NCI-H2081 treated with DMSO at 0.1 percent for 48 hours (cell line): ENCODE measurements at regions not wholly inside any gene's neighbourhood (a gene's known extent, or its start where the extent isn't known, plus 50 kb on each side); places are given as distances from the start of the nearest gene placed in this dataset.

Source experiments
- DNase-seq: peaks from one replicate; lab custom pipeline; 2025; lab: John Stamatoyannopoulos, UW

DNA sequence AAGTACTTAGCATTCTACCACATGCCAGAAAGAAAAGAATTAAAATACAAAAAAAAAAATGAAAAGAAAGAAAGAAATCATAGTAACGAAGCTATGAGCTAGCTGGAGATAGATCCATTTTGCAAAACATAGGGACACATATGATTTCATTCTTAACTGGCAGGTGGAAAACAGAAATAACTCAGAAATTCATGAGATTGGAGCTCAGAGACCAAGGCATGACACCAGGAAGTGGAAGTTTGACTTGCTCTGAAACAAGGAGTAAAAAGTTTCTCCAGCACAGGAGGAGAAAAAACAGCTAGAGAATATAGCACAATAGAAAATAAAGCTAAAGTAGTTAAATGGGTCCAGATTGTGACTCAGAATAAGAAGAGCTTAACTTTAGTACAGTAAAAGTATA, 278.1 kb downstream of the ZEB2 start:
- no peak for DNase-seq

DNA sequence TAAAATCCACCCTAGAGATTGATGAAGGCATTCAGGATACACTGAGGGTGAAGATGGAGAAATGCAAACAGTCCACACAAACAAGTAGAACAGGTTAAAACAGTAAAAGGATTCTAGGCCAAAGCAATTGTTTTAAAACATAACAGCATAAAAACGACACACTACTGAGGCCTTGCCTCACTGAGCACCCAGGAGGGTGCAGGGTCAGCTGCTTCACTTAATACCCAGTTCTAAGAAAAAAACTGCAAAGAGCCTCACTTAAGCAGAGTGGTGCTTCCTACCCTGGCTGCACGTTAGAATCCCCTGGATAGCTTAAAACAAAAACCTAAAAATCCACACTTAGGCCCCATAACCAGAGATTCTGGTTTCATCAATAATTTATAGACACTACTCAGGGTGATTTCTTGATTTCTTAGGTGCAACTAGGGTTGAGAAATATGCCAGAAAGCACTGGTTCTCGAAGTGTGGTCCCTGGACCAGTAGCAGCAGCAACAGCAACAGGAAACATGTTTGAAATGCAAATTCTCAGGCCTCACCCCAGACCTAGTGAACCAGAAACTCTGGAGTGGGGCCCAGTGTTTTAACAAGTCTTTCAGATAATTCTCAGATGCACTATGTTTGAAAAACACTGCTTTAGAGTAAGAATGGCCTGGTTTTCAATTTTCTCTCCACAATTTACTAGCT, 279.1 kb downstream of the ZEB2 start:
- DNase-seq, result no peak

DNA sequence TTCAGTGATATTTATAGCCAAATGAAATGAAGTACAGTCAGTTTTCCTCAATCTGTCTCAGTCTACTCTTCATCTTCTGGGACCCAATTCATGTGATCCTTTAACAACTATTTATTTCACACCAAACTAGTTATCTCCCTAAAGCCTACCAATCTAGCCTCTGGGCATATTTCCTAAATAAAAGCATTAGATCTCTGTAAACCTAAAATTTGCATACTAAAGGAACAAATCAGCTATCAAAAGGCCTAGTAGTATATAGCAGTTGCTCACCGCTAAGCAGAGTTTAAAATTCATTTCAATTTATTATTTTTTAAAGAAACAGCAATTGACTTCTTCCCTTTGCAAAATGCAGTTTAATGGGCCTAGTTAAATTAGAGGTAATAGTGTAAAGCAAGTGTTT, 280.2 kb downstream of the ZEB2 start:
- no peak for DNase-seq

DNA sequence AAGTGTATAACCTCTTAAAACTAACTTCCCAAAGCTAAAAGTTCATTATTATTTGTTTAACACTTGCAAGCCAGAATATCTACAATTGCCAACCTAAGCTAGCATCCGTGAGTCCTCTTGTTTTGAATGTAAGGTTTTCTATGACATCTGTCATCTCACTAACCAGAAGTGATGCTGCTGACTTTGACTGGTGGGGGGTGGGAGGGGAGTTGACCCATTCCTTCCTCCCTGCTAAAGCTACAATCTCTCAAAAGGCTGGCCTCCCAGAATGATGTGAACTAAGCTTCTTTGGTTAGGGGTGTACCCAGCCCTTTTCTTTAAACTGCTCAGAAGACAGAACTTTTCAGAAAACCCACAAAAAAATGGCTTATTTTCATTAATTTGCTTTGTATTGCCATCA, 280.6 kb downstream of the ZEB2 start:
- no peak for DNase-seq

DNA sequence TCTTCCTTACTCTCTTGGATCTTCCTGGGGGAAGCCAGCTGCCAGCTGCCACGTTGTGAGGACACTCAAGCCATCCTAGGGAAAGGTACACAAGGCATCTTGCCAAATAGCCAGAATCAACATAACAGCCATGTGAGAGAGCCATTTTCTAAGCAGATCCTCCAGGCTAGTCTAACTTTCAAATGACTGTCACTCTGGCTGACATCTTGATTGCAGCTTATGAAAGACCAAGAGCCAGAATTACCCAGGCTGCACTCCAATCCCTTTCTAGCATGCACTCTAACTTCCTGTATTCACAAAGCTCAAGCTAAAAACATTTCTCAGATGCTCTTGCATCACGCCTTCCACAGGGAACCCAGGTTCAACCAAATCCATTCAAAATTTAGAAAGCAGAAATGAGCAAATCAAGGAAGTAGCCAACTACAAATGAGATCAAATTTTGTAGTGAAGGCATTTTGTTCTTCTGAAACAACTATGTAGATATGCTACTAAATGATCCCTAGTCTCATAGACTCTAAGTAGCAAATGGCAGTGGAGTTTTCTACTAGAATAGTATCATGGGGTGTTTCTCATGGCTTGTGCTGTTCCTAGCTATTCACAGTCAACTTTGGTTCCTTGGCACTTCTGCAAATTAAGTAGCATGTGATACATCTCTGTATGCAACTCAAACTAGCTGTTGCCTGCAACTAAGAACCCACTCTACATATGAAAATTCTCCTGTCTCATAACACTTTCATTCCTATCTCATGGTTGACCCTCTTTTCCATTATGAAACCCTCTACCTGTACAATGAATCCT, 281.9 kb downstream of the ZEB2 start:
- DNase-seq, result peak; percentile 73

DNA sequence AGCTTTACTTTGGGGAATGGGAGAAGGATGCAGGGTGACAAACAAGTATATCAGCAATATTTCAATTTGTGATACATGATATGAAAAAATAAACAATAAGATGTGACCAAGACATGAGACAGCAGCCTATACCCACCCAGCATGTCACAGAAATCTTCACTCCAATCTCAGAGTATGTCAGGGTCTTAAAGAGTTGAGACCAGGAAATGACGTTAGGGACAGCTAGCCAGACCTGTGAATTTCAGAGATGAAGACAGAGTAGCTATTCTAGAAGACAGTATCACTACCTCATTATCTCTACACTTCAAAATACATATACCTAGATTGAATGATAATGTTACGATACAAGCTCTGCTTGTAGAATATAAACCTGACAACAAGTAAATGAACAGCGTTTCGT, 282.8 kb downstream of the ZEB2 start:
- DNase-seq, result no peak

DNA sequence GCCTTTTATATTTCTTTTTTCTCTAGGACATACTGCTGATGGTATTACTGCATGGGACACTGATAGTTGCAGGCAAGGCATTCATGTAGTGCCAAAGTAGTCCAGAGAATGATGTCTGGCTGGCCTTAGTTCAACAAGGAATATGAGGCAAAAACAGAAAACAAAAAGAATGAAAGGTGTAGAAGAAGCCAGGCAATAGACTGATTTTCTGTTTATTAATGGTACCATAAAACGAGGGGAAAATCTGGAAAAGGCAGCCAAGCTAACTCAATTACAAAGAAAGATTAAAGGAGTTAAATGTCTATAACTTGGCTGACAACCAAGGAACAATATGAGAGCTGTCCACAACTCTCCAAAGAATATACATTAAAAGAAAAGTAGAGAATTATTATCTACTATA, 284.9 kb downstream of the ZEB2 start:
- no peak for DNase-seq

DNA sequence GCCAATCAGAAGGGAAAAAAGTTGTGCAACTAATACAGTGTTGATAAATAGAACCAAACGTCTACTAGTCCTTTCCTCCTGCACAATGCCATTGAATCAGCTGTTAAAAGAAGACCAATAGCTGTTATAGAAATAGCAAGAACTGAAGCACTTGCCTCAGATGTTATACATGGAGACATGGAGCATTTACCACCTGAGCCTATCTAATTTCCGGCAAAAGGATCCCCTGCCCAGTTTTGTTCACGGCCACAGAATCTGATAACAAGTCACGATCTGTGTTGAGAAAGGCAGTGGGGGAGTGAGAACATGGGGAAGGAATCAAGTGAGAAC, 285.4 kb downstream of the ZEB2 start:
- no peak for DNase-seq

DNA sequence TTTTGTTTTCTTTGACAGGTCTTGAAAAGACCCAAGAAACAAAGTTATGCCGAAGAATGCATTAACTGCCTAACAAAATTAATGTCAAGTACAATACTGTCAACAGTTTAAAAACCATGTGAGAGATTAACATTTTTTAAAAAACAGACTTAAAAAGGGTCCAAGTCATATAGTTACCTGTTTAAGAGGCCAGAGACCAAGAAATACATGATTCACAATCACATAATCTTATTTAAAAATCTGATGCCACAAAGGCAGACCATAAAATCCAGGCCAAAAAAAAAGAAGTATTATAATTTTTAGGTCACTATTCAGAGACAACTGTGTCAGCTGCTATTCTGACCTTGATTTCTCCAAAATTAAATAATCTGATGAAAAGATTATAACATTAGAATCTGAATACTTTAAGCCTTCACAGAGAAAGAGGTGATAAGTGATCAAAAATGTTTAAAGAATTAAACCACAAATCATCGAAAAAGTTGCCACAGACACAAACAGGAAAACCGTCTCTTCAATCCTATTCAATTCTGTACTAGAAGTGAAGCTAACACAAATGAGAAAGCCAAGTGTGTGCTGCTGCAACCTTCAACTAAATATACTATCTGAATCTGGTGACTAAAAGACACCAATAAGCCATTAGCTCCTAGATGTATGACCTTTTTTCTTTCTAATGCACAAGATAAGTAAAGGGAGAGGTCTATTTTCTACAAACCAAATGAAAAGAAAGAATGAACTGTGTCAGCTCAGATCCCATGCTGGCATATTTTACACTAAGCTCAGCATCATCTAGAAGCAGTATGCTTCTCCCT, 286.0 kb downstream of the ZEB2 start:
- no peak for DNase-seq

DNA sequence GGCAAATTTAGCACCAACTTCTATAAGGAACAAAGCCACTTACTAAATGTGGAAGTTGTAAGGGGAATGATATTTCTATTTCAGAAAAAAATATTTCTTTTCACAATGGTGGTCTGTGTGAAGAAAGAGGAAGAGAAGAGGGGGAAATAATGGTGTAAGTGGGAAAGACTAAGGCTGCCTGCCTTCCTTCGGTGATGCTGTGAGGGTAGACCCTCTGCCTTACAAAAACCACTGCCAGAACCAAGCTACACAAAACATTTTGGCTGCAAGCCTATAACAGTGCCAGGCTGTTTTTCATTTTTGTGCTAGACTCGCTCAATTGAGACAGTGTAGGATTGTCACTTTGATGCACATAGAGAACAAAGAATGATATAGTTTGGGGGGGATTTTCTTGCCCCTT, 286.6 kb downstream of the ZEB2 start:
- DNase-seq, result no peak

DNA sequence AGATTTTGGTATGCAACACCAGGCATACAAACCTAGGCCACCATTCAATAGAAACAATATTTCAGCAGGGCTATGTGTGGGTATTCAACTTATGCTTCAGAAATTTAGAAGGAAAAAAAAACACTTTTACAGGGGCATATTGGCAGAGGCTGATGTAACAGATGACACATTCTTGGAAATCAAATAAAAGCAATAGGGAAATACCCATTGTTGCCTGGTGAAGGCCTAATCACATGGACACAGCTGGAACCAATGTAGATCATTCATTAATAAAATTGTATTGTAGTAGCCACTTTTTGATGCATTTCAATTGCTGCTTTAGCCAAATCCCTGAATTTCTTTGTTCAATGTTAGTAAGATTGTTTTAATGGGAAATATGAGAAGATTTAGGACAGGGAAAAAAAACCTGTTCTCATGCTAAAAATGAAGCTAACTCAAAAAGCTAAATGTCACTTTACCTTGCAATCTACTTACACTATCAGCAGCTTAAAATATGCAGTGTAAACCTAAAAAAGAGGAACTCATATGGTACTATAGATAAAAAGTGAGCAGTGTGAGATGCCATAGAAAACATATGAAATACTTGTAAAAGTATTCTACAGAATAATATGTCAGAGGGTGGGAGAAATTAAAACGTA, 289.4 kb downstream of the ZEB2 start:
- no peak for DNase-seq

DNA sequence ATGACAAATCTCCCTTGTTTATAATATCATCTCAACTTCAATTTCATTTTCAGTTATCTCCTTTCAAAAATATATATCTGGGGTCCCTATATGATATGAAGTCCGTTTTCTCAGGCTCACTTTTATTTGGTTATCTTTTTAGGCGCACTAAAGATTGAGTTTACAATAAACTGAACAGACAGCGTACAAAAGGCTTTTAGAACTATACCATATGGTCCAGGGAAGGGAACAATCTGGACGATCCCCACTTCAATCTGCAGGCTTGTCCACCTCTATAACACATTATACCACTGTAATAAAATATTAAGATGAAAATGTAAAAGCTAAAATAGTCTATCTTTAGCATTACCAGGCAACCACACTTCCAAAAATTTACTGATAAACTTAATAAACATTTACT, 289.9 kb downstream of the ZEB2 start:
- DNase-seq, result no peak

DNA sequence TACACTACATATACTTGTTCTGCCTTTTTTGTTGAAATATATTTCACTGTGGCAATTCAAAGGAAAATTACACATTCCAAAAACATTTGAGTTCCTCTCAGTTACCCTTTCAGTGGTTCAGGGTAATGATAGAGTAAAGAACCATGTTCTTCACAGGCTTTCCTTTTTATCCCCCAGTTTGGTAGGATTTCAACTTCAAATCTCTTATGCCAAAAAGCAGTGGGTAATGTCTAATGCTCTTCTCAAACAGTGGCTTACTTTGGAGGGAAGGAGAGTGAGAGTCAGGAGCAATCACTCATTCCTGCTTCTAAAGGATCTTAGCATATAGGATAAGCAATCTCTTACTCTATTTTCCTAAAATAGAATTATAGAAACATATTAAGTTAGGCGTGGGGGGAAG, 290.6 kb downstream of the ZEB2 start:
- DNase-seq, result no peak

DNA sequence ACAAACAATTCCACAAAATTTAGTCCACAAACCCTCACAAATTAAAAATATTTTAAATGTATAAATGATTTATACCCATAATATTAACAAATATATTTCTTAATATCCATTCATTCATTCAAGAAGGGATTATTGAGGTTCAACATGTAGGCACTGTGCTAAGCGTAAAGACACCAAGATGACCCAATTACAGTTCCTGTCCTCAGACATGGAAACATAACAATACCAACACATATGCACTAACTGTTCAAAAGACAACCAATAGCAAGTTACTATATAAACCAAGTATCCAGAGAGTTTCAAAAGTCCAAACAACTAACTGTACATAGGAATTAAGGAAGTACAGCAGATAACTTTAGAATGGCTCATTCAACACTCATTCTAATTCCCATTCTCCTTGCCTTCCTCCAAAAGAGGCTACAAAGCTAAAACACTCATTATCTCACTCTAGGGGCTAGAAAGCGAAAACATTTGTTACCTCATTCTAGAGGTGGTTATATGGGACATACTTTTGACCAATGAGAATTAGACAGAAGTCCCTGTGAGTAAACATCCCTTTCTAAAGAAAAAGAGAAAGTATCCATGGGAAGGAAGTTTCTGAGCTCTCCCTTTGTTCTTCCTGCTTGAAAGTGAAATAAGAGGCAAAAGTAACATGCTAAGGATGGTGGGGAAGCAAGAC, 292.4 kb downstream of the ZEB2 start:
- DNase-seq, result no peak

DNA sequence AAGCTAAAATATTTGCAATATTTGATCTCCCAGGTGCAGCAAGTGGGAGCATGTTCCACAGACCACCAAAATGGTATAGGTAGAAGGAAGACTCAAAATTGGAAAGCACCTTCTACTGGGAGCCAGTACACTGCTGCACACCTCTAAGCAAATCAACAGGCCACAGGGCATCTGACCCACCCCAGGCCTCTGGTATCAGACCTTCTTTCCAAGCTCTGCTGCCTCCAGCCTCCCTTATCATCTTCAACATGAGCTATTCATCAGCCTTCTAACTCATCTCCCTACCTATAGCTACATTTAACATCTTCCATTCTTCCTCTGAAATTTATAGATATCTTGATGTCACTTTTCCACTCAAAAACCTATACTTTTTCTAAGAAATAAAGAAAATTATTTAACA, 294.8 kb downstream of the ZEB2 start:
- no peak for DNase-seq

DNA sequence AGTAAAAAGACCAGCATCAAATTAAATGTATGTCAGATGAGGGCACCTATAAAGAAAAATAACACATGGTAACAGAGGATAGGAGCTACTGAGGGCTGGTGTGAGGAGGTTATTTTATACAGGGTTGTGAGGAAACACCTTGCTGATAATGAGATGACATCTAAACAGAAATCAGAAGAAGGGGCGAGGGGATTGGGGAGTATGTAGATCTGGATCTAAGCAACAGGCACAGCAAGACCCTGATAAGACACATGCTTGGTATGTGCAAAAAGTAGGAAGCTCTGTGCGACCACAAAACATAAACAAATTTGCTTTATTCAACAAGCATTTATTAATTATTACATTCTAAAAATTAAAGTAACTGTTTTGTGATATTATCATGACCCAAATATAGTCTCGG, 295.4 kb downstream of the ZEB2 start:
- DNase-seq, result no peak

DNA sequence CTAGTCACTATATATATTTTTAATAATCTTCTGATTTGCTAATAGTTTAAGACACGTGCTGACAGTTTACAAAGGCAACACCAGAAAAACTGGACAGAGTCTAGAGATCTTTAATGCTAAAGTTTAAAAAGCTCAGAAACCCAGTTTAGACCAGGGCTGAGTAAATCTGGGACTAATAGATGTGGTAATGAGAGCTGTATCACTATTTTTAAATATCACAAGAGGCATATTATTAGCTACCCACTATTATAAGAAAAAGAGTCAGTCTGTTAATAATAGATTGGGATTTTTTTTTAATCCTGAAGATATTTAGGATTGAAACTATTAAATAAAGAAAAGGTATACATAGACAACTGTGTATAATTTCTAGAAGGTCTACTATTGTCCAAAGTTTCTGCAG, 299.9 kb downstream of the ZEB2 start:
- no peak for DNase-seq

DNA sequence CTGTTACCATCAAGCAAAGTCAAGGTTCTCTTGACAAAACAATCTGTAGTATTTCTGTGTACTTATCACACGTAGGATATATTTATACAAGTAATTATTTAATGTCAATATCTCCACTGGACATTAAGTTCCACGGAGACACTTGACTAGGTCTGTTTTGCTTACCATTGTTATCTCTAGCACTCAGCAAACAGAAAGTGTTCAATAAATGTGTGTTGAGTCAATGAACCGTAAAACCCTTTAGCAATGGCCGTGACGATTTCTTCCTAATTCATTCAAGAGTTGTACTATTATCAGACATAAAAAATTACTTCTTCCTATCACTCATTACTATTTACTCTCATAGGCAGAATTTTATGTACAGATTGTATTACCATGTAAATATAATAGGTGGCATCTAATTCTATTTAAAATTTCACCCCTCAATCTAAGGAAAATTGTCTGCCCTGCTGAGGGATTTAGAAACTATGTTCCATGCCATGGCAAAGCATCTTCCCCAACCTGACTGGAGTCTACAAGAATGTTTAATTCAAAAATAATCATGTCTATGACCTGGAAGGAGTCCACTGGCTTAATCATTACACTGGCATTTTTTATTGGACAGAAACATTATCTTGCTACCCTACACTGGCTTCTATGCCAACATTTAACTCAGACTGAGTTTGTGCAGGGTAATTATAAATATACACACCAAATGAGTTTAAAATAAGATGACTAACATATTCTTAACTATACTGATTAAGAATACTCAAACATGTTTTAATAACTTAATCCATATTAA, 301.9 kb downstream of the ZEB2 start:
- DNase-seq, result peak; percentile 13

DNA sequence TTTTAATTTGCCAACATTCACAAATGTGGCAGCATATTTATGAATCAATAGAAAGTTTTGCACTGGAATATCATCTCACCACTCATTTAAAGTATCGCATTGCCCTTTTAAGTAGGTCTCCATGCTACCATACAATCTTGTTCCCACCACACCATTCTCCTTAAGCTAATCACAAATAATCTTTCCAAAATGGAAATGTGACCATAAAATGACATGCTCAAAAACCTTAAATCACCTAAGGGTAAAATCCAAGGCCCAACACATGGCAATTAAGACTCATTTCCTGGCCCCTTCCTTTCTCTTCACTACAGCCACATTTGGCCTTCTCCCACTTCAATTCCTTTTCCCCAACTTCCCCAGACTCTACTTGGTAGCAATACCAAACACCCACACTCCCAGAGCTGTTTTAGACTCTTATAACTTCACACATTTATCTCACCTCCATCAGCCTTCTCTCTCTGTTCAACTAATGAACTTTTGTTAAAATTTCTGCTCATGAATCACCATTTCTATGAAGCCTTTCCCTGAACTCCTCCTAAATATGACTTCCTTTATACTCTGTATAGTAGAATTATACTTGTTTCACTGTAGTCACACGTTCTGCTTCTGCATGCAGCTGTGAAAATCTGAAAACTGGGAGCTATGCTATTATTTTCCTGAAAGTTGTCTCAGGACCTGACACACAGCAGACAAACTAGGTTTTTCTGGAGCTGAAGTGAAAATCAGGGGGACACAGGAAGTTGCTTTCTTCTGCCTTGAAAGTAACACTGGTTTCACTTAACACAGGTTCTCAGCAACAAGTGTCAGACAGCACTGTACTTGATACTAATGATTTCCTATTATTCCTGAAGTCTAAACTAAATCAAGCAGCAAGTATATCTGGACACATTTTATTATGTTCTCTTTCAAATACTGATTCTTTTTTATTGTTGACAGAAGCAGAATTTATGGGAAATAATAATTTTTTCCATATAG, 303.9 kb downstream of the ZEB2 start:
- no peak for DNase-seq

DNA sequence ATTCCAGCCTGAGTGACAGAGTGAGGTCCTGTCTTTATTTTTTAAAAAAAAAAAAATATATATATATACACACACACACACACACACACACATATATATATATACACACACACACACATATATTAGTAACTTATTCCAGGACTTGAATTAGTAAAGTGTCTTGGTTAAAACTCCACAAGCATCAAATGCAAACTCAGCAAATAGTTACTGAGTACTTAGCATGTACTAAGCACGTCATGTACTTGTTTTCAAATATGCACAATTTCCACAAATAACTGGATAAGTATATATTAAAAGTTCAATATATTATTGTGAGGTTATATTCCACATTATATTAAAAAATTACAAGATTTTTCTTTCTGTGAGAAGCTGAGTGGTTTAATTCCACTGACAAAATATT, 304.7 kb downstream of the ZEB2 start:
- no peak for DNase-seq
